H9 (cell line): ENCODE measurements at regions not wholly inside any gene's neighbourhood (a gene's known extent, or its start where the extent isn't known, plus 50 kb on each side); places are given as distances from the start of the nearest gene placed in this dataset.

ENCODE experiments used
- DNase-seq: peaks from one replicate; pipeline ENCODE4 v3.0.0-alpha.2; 2017
- H2AFZ ChIP-seq: one replicate; pipeline ENCODE4 v1.6.1; 2013; ENCODE audit warnings: mild to moderate bottlenecking, low read length, control low read depth, moderate library complexity
- H2AK5ac ChIP-seq: 2 replicates; pipeline ENCODE4 v1.6.1; 2013; ENCODE audit warnings: low read length, control low read depth, mixed read lengths; ENCODE audit not compliant: insufficient read length
- H2BK120ac ChIP-seq: one replicate; pipeline ENCODE4 v1.6.1; 2013; ENCODE audit warnings: low read depth, mild to moderate bottlenecking, low read length, control low read depth, inconsistent platforms; ENCODE audit not compliant: poor library complexity, severe bottlenecking
- H2BK12ac ChIP-seq: 2 replicates; pipeline ENCODE4 v1.6.1; 2013; ENCODE audit warnings: low read length, control low read depth, mixed read lengths, low read depth; ENCODE audit not compliant: insufficient read length
- H2BK15ac ChIP-seq: 2 replicates; pipeline ENCODE4 v1.6.1; 2013; ENCODE audit warnings: low read depth, low read length, control low read depth
- H2BK20ac ChIP-seq: one replicate; pipeline ENCODE4 v1.6.1; 2013; ENCODE audit warnings: low read depth, mild to moderate bottlenecking, low read length, control low read depth, inconsistent platforms; ENCODE audit not compliant: poor library complexity, severe bottlenecking
- H2BK5ac ChIP-seq: 2 replicates; pipeline ENCODE4 v1.6.1; 2013; ENCODE audit warnings: low read length, control low read depth, mixed read lengths; ENCODE audit not compliant: insufficient read length
- H3K14ac ChIP-seq: 2 replicates; pipeline ENCODE4 v1.6.1; 2013; ENCODE audit warnings: low read length, control low read depth; ENCODE audit not compliant: insufficient read depth
- H3K18ac ChIP-seq: 2 replicates; pipeline ENCODE4 v1.6.1; 2013; ENCODE audit warnings: low read depth, mild to moderate bottlenecking, mixed read lengths, low read length, control low read depth; ENCODE audit not compliant: insufficient read length
- H3K23ac ChIP-seq: 2 replicates; pipeline ENCODE4 v1.6.1; 2013; ENCODE audit warnings: low read length, control low read depth, mixed read lengths, low read depth; ENCODE audit not compliant: insufficient read length
- H3K23me2 ChIP-seq: 2 replicates; pipeline ENCODE4 v1.6.1; 2013; ENCODE audit warnings: low read depth, mild to moderate bottlenecking, mixed read lengths, low read length, control low read depth; ENCODE audit not compliant: insufficient read length, poor library complexity, severe bottlenecking
- H3K27ac ChIP-seq: 2 replicates; pipeline ENCODE4 v1.5.1; 2013; ENCODE audit warnings: low read length, control low read depth, mixed read lengths, low read depth; ENCODE audit not compliant: insufficient read length
- H3K27me3 ChIP-seq: 2 replicates; pipeline ENCODE4 v1.6.1; 2013; ENCODE audit warnings: low read length, control low read depth, inconsistent platforms; ENCODE audit not compliant: insufficient read depth
- H3K4ac ChIP-seq: 2 replicates; pipeline ENCODE4 v1.6.1; 2013; ENCODE audit warnings: low read depth, mild to moderate bottlenecking, control low read depth, inconsistent platforms, low read length, moderate library complexity
- H3K4me1 ChIP-seq: 2 replicates; pipeline ENCODE4 v1.6.1; 2013; ENCODE audit warnings: low read length, control low read depth, inconsistent platforms; ENCODE audit not compliant: insufficient read depth
- H3K4me2 ChIP-seq: 2 replicates; pipeline ENCODE4 v1.6.1; 2013; ENCODE audit warnings: low read length, control low read depth, mixed read lengths; ENCODE audit not compliant: insufficient read length, insufficient read depth
- H3K56ac ChIP-seq: 2 replicates; pipeline ENCODE4 v1.6.1; 2013; ENCODE audit warnings: low read depth, mild to moderate bottlenecking, mixed read lengths, low read length, control low read depth; ENCODE audit not compliant: insufficient read length
- H3K79me1 ChIP-seq: 2 replicates; pipeline ENCODE4 v1.6.1; 2013; ENCODE audit warnings: low read depth, mild to moderate bottlenecking, moderate library complexity, low read length, control low read depth, inconsistent platforms; ENCODE audit not compliant: insufficient read depth, poor library complexity, severe bottlenecking
- H3K79me2 ChIP-seq: 2 replicates; pipeline ENCODE4 v1.6.1; 2013; ENCODE audit warnings: low read length, control low read depth, inconsistent platforms; ENCODE audit not compliant: insufficient read depth
- H3K9ac ChIP-seq: 2 replicates; pipeline ENCODE4 v1.6.1; 2013; ENCODE audit warnings: low read length, control low read depth, mixed read lengths; ENCODE audit not compliant: insufficient read length; ENCODE audit errors: extremely low read depth
- H3K9me3 ChIP-seq: one replicate; pipeline ENCODE4 v1.6.1; 2013; ENCODE audit warnings: low read depth, low read length, inconsistent platforms; ENCODE audit not compliant: control insufficient read depth
- H3T11ph ChIP-seq: one replicate; pipeline ENCODE4 v1.6.1; 2013; ENCODE audit warnings: mild to moderate bottlenecking, low read length, control low read depth, inconsistent platforms
- H4K20me1 ChIP-seq: one replicate; pipeline ENCODE4 v1.6.1; 2013; ENCODE audit not compliant: control insufficient read depth, insufficient read length, insufficient read depth
- H4K5ac ChIP-seq: 2 replicates; pipeline ENCODE4 v1.6.1; 2013; ENCODE audit warnings: low read depth, mild to moderate bottlenecking, mixed read lengths, low read length, control low read depth; ENCODE audit not compliant: insufficient read length
- H4K8ac ChIP-seq: replicated peaks from 2 replicates; pipeline ENCODE4 v1.6.1; 2013; ENCODE audit warnings: low read length, control low read depth, mixed read lengths, low read depth; ENCODE audit not compliant: insufficient read length
- H4K91ac ChIP-seq: 2 replicates; pipeline ENCODE4 v1.6.1; 2013; ENCODE audit warnings: low read depth, mild to moderate bottlenecking, moderate library complexity, mixed read lengths, low read length, control low read depth; ENCODE audit not compliant: insufficient read length
- H3K27ac Mint-ChIP-seq, 3 experiments: 2 replicates in 2 of 3; 3 replicates in 1 of 3; pipeline ENCODE4 v1.8.0; 2020 to 2021; ENCODE audit warnings: mixed read lengths in 3 of 3, mild to moderate bottlenecking in 1 of 3, moderate library complexity in 1 of 3
- H3K27me3 Mint-ChIP-seq: 2 replicates; pipeline ENCODE4 v1.8.0; 2021; ENCODE audit warnings: low read depth, mild to moderate bottlenecking, moderate library complexity, mixed read lengths
- H3K36me3 Mint-ChIP-seq, 3 experiments: 2 replicates in 2 of 3; 3 replicates in 1 of 3; pipeline ENCODE4 v1.8.0; 2020 to 2021; ENCODE audit warnings: low read depth in 3 of 3, mixed read lengths in 3 of 3; ENCODE audit not compliant: insufficient read depth in 1 of 3
- H3K4me1 Mint-ChIP-seq, 2 experiments: 2 replicates each; pipeline ENCODE4 v1.8.0; 2020; ENCODE audit warnings: mixed read lengths in 2 of 2
- H3K4me3 Mint-ChIP-seq, 2 experiments: 2 replicates in 1 of 2; 3 replicates in 1 of 2; pipeline ENCODE4 v1.8.0; 2020 to 2021; ENCODE audit warnings: mild to moderate bottlenecking in 2 of 2, mixed read lengths in 2 of 2, moderate library complexity in 1 of 2
- H3K9me3 Mint-ChIP-seq, 2 experiments: 2 replicates in 1 of 2; 3 replicates in 1 of 2; pipeline ENCODE4 v1.8.0; 2020; ENCODE audit warnings: mild to moderate bottlenecking in 2 of 2, mixed read lengths in 2 of 2, moderate library complexity in 1 of 2
- WGBS: extraction: QIAGEN DNeasy Blood & Tissue Kit; methylation state at CpG from one replicate; pipeline ENCODE4 v1.1.7; 2013; ENCODE audit warnings: missing lambda C conversion rate, low lambda C conversion rate, mixed read lengths; ENCODE audit not compliant: insufficient read length; ENCODE audit errors: extremely low coverage; 5-methylcytosine and 5-hydroxymethylcytosine counted together
- TF ChIP-seq, protein P1 (sequence below): fragments of 200-600 bp; sonication (generic); conservative IDR thresholded peaks from 3 replicates; pipeline ENCODE4 v1.8.0; 2021; ENCODE audit warnings: antibody characterized with exemption, mild to moderate bottlenecking

DNA sequence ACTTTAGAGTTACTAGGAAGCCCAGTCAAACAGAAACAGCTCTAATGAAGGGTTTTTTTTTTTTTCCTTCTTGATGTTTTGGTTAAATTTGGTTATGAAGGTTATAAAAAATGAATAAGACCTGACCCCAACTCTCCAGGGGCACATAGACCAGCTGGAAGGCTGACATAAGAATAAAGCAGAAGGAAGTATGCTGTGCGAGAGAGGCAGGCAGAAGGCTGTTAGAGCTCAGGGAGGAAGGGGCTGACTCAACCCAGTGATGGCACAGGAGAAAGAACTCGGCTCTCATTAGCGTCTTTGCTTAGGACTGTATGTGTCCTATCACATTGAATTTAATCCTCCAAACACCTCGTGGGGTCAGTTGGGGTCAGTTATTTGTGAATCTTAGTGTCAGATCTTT, 474.6 kb downstream of the PMP22 start:
- Mint-ChIP-seq H3K9me3 (no peaks in the 10 kb centered on the region), H3K4me3 (no peak overlapping the region), H3K27me3 (no peaks in the 10 kb centered on the region), H3K27ac (no peak overlapping the region; a peak in 1 of 7 replicates), H3K4me1 (peaks cover 7 to 14% of the 10 kb centered on the region in 2 experiments), H3K36me3 (peaks cover 0 to under 1% (median 0%) of the 10 kb centered on the region in 3 experiments; a peak in 1 of 7 replicates)
- H3K4me1 ChIP-seq: no peaks in the 10 kb centered on the region
- no peaks in the 10 kb centered on the region for H3K79me2 ChIP-seq
- no peak overlapping the region for H3K9ac ChIP-seq
- no peak overlapping the region for H4K5ac ChIP-seq
- no peaks in the 10 kb centered on the region for H3K27me3 ChIP-seq
- H2BK20ac ChIP-seq: no peak overlapping the region
- H2BK12ac ChIP-seq: no peak overlapping the region
- no peaks in the 10 kb centered on the region for H3K23me2 ChIP-seq
- no peaks in the 10 kb centered on the region for H4K20me1 ChIP-seq
- no peak overlapping the region for H3K4me2 ChIP-seq
- no peak overlapping the region for H4K8ac ChIP-seq
- no peak overlapping the region for H3K56ac ChIP-seq
- no peak overlapping the region for H4K91ac ChIP-seq
- DNase-seq: no peak
- no peak overlapping the region for H2AFZ ChIP-seq
- H2BK5ac ChIP-seq: no peak overlapping the region
- no peak overlapping the region for H3K4ac ChIP-seq
- TF ChIP-seq, protein P1, sequence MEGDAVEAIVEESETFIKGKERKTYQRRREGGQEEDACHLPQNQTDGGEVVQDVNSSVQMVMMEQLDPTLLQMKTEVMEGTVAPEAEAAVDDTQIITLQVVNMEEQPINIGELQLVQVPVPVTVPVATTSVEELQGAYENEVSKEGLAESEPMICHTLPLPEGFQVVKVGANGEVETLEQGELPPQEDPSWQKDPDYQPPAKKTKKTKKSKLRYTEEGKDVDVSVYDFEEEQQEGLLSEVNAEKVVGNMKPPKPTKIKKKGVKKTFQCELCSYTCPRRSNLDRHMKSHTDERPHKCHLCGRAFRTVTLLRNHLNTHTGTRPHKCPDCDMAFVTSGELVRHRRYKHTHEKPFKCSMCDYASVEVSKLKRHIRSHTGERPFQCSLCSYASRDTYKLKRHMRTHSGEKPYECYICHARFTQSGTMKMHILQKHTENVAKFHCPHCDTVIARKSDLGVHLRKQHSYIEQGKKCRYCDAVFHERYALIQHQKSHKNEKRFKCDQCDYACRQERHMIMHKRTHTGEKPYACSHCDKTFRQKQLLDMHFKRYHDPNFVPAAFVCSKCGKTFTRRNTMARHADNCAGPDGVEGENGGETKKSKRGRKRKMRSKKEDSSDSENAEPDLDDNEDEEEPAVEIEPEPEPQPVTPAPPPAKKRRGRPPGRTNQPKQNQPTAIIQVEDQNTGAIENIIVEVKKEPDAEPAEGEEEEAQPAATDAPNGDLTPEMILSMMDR: no peak
- H2BK120ac ChIP-seq: no peak overlapping the region
- H3K23ac ChIP-seq: no peak overlapping the region
- no peak overlapping the region for H3T11ph ChIP-seq
- no peak overlapping the region for H2BK15ac ChIP-seq
- H3K14ac ChIP-seq: no peak overlapping the region
- no peaks in the 10 kb centered on the region for H3K79me1 ChIP-seq
- no peak overlapping the region for H3K27ac ChIP-seq
- H2AK5ac ChIP-seq: no peak overlapping the region
- WGBS: no CpG with 5 or more reads among the region's 4 CpGs
- H3K9me3 ChIP-seq: no peaks in the 10 kb centered on the region
- H3K18ac ChIP-seq: no peak overlapping the region
